ENCODE measurements at regions not wholly inside any gene's neighbourhood (a gene's known extent, or its start where the extent isn't known, plus 50 kb on each side); places are given as distances from the start of the nearest gene placed in this dataset.
A peak's percentile ranks its signal among the peaks of the same experiment; 100 is the strongest.

GRCh38 chr14:83196236-83196635 is 1662.6 kb upstream of the SEL1L start:
- DNase-seq (ENCODE audit: low spot score), result no peak

- no peak for DNase-seq (ENCODE audit: low spot score)
Observed at GRCh38 chr14:83197271-83197670, 1663.6 kb upstream of the SEL1L start.

GRCh38 chr14:83207550-83207949 is 1673.9 kb upstream of the SEL1L start:
- DNase-seq (ENCODE audit: low spot score), result no peak

GRCh38 chr14:83208341-83208740 is 1674.7 kb upstream of the SEL1L start:
- DNase-seq (ENCODE audit: low spot score), result no peak

GRCh38 chr14:83217492-83217891 is 1683.8 kb upstream of the SEL1L start:
- DNase-seq (ENCODE audit: low spot score), result no peak

- no peak for DNase-seq (ENCODE audit: low spot score)
Observed at GRCh38 chr14:83247924-83248639, 1714.4 kb upstream of the SEL1L start.

- DNase-seq (ENCODE audit: low spot score), result peak; percentile 23
Observed at GRCh38 chr14:83251402-83251801, 1717.7 kb upstream of the SEL1L start.

GRCh38 chr14:83253870-83254269 is 1720.2 kb upstream of the SEL1L start:
- DNase-seq (ENCODE audit: low spot score), result no peak

GRCh38 chr14:83255015-83255726 is 1721.5 kb upstream of the SEL1L start:
- DNase-seq (ENCODE audit: low spot score), result no peak

- DNase-seq (ENCODE audit: low spot score), result no peak
Observed at GRCh38 chr14:83255727-83256090, 1722.1 kb upstream of the SEL1L start.

GRCh38 chr14:83257466-83258439 is 1724.1 kb upstream of the SEL1L start:
- no peak for DNase-seq (ENCODE audit: low spot score)

- DNase-seq (ENCODE audit: low spot score), result no peak
Observed at GRCh38 chr14:83260751-83261150, 1727.1 kb upstream of the SEL1L start.

GRCh38 chr14:83269583-83269982 is 1735.9 kb upstream of the SEL1L start:
- DNase-seq (ENCODE audit: low spot score), result no peak

- DNase-seq (ENCODE audit: low spot score), result no peak
Observed at GRCh38 chr14:83271663-83272062, 1738.0 kb upstream of the SEL1L start.

- DNase-seq (ENCODE audit: low spot score), result no peak
Observed at GRCh38 chr14:83280719-83281118, 1747.1 kb upstream of the SEL1L start.

- no peak for DNase-seq (ENCODE audit: low spot score)
Observed at GRCh38 chr14:83282706-83283105, 1749.1 kb upstream of the SEL1L start.

- no peak for DNase-seq (ENCODE audit: low spot score)
Observed at GRCh38 chr14:83287300-83287699, 1753.6 kb upstream of the SEL1L start.

GRCh38 chr14:83289390-83289789 is 1755.7 kb upstream of the SEL1L start:
- DNase-seq (ENCODE audit: low spot score), result no peak

- no peak for DNase-seq (ENCODE audit: low spot score)
Observed at GRCh38 chr14:83289896-83290295, 1756.2 kb upstream of the SEL1L start.

- DNase-seq (ENCODE audit: low spot score), result no peak
Observed at GRCh38 chr14:83290447-83290846, 1756.8 kb upstream of the SEL1L start.

- no peak for DNase-seq (ENCODE audit: low spot score)
Observed at GRCh38 chr14:83291714-83292113, 1758.1 kb upstream of the SEL1L start.

GRCh38 chr14:83294941-83295340 is 1761.3 kb upstream of the SEL1L start:
- no peak for DNase-seq (ENCODE audit: low spot score)

- DNase-seq (ENCODE audit: low spot score), result no peak
Observed at GRCh38 chr14:83297361-83297760, 1763.7 kb upstream of the SEL1L start.

Measured in Ammon's horn (tissue), 1 donor.